Head of caudate nucleus (tissue), 42 donors: ENCODE measurements at regions not wholly inside any gene's neighbourhood (a gene's known extent, or its start where the extent isn't known, plus 50 kb on each side); places are given as distances from the start of the nearest gene placed in this dataset.

Source experiments
- DNase-seq, 42 donors: peaks; one replicate each; pipeline versions ENCODE4 v3.0.0 to v3.0.0-alpha.2; 2020 to 2021; ENCODE audit warnings: mixed read lengths in 7 of 42
- intact Hi-C: fragments of 100-400 bp; cut with DNase I; formaldehyde crosslinking; loops from one replicate; pipeline ENCODE4 v1.15.0; 2022

DNA sequence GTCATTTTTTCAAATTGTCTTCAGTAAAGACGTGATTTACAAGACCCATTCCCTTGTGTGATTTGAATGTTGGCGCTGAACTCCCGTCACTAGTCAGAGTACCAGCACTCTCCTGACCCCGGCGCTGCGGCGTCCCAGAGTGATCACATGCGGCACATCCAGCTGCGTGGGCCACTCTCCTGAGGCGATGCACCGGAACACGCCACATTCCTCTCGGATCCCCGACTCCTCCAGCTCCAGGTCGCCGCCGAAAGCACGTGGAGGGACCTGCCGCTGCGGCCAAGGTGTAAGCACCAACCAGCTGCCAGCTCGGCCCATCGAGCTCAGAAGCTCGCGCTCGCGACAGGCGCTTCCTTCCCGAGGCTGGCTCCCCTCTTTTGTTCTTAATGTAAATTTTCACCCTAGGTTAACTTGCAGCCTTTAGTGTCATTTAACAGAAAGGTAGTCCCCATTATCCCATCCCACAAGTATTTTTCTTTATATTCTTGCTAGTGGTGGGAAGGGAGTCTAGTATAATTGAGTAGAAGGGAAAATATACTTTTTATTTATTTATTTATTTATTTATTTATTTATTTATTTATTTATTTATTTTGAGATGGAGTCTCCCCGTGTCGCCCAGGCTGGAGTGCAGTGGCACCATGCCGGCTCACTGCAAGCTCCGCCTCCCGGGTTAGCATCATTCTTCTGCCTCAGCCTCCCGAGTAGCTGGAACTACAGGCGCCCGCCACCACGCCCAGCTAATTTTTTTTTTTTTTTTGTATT lies 61.7 kb upstream of the VGLL3 start:
- peak in 10 of 42 donors; percentile 1 to 36 (median 13) for DNase-seq
- intact Hi-C loops: no loop called here

DNA sequence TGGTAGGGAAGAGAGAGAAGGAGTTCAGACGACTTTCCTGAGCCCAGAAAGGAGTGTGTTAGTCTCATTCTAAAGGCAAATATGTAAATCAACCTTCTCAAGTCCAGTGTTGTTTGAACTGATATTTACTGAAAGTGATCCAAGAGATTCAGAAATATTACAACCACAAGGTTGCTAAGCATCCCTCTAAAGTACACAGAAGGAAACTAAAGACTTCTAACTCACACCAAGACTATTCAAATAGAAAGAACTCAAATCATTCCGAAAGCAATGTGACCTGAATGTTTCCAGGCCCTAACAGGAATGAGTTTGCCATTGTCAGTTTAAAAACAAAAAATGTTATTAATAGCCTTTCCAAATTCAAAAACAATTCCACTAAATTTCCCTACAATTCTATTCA lies 56.9 kb upstream of the VGLL3 start:
- no peak for DNase-seq
- intact Hi-C loops: no loop called here

- intact Hi-C loops: no loop called here
- DNase-seq: no peak
Observed at GRCh38 chr3:87046241-87046640, 55.3 kb upstream of the VGLL3 start.

- intact Hi-C loops: no loop called here
- no peak for DNase-seq
Observed at GRCh38 chr3:87045473-87045872, 54.5 kb upstream of the VGLL3 start.

GRCh38 chr3:87044846-87045245 lies 53.9 kb upstream of the VGLL3 start:
- intact Hi-C loops: no loop called here
- no peak for DNase-seq

GRCh38 chr3:87044409-87044808 lies 53.5 kb upstream of the VGLL3 start:
- no peak for DNase-seq
- intact Hi-C loops: no loop called here

- intact Hi-C loops: no loop called here
- no peak for DNase-seq
Observed at GRCh38 chr3:87041191-87041590, 50.2 kb upstream of the VGLL3 start.
